ENCODE measurements at regions not wholly inside any gene's neighbourhood (a gene's known extent, or its start where the extent isn't known, plus 50 kb on each side); places are given as distances from the start of the nearest gene placed in this dataset.

DNA sequence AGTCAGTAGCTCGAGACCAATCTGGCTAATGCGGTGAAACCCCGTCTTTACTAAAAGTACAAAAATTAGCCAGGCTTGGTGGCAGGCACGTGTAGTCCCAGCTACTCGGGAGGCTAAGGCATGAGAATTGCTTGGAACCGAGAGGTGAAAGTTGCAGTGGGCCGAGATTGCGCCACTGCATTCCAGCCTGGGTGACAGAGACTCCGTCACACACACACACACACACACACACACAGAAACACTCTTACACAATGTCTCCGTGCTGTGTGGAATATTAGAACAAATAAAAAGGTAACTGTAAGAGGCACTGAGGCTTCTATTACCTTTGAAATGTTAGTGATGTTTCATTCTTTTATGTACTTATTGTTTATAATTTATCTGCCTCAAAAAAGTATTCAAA is 326.6 kb downstream of the GPAT3 start:
- TF ChIP-seq GATA2 (IDR thresholded peaks at IDR 0.05; ENCODE audit: low read depth, low read length) = no peak
- no peak for TF ChIP-seq GATA3 (IDR thresholded peaks at IDR 0.05; ENCODE audit: low read depth, low read length)

All from SH-SY5Y (cell line).